Mucosa of gallbladder (tissue), 1 donor: ENCODE measurements at regions not wholly inside any gene's neighbourhood (a gene's known extent, or its start where the extent isn't known, plus 50 kb on each side); places are given as distances from the start of the nearest gene placed in this dataset.
"Not testable (repeated sequence)": the region's sequence is repeated elsewhere in the genome, so short reads cannot be mapped to it uniquely, and the experiment has no call there.

ENCODE experiments used
- DNase-seq: peaks from one replicate; pipeline ENCODE4 v3.0.0-alpha.2; 2020; ENCODE audit warnings: low spot score
- donor health status: DM: no; HTN: no; CAD: no.

- no peak for DNase-seq
These were observed 108.0 kb upstream of the MTAP start for GRCh38 chr9:21694424-21694823.

DNA sequence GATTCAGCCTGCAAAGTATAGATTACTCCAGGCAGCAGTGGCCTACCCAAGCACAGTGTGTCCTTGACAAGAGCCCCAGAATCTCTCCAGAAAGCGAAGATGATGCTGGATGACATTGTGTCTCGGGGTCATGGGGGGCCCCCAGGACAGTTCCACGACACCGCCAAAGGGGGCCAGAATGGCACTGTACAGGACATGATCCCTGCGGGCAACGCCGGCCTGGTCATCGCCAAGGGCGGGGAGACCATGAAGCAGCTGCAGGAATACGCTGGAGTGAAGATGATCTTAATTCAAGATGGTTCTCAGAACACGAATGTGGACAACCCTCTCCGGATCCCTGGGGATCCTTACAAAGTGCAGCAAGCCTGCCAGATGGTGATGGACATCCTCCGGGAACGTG is 107.0 kb upstream of the MTAP start:
- no peak for DNase-seq

DNA sequence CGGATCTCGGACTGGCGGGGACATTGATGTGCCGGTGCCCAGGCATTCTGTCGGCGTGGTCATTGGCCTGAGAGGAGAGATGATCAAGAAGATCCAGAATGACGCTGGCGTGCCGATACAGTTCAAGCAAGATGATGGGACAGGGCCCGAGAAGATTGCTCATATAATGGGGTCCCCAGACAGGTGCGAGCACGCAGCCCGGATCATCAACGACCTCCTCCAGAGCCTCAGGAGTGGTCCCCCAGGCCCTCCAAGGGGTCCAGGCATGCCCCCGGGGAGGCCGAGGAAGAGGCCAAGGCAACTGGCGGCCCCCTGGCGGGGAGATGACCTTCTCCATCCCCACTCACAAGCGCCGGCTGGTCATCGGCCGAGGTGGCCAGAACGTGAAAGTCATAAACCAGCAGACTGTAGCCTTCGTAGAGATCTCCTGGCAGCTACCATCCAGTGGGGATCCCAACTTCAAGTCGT is 106.5 kb upstream of the MTAP start:
- DNase-seq, result no peak

DNA sequence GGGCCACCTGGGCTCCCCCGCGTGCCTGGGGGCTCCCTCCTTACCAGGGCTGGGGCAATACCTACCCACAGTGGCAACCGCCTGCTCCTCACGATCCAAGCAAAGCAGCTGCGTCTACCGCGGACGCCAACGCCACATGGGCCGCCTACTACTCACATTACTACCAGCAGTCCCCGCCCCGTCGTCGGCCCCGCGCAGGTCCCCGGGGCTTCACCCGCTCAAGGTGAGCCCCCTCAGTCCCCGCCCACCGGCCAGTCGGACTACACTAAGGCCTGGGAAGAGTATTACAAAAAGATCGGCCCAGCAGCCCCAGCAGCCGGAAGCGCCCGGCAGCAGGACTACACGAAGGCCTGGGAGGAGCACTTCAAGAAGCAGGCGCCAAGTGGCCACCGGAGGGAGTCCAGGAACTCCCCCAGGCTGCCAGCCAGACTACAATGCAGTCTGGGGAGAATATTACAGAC is 106.0 kb upstream of the MTAP start:
- no peak for DNase-seq

DNA sequence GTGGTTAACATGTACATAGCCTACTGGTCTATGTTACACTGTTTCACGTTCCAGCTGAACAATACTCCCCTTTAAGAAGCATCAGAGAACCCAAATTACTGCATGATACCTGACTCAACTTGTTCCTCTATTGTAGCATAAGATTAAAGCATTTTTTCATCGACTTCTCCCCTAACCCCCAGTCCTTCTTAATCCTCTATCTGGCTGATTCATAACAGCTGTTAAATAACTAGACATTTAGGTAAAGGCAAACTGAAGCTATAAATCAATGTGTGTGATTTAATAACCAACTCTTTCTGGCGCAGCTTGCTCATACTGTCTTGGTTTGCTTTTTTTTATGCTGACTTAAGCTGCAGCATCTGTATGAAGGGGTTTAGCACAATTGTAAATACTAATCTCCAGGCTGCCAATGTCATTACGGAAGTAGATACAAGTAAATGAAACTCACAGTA is 94.2 kb upstream of the MTAP start:
- no peak for DNase-seq

DNA sequence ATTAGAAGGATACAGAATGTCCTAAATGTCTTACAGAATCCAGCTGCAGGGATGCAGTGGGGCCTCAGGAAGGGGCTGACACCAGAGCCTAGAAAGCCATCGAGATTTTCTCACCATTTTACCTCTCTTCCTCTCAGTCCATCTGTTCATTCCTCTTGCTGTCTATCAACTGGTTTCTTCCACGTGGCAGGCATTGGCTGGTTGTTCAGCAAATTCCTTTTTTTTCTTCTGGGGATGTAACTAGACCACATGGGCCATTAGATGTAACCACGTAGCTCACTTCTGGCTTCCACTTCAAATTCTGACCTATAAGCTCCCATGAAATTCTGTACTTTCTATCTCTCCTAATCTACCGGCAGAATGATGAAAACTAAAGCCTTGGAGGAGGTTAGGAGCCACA is 93.6 kb upstream of the MTAP start:
- no peak for DNase-seq

- DNase-seq, result peak; percentile 61
These were observed 92.9 kb upstream of the MTAP start for GRCh38 chr9:21709464-21710058.

- DNase-seq, result no peak
These were observed 91.8 kb upstream of the MTAP start for GRCh38 chr9:21710548-21711191.

- no peak for DNase-seq
These were observed 90.9 kb upstream of the MTAP start for GRCh38 chr9:21711504-21711903.

GRCh38 chr9:21715408-21715807 is 87.0 kb upstream of the MTAP start:
- DNase-seq, result no peak

DNA sequence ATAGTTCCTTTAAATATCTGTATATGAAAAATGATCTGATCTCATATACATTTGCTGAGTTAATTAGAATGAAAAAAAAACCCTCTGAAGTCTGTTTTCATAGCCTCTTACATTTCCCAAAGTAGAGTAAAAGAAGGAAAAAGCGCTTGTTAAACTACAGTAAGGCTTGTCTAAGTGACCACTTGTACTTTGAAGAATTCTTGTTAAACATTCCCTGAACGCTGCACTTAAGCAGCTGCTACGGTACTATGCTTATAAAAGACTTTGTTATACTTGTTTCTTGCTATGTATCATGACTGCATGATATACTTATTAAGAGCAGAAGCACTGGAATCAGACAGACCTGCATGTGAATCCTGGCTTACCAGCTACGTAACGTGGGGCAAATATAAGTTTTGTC is 81.7 kb upstream of the MTAP start:
- no peak for DNase-seq

GRCh38 chr9:21727411-21727810 is 75.0 kb upstream of the MTAP start:
- not testable (repeated sequence) for DNase-seq

- DNase-seq, result no peak
These were observed 73.7 kb upstream of the MTAP start for GRCh38 chr9:21728781-21729180.

DNA sequence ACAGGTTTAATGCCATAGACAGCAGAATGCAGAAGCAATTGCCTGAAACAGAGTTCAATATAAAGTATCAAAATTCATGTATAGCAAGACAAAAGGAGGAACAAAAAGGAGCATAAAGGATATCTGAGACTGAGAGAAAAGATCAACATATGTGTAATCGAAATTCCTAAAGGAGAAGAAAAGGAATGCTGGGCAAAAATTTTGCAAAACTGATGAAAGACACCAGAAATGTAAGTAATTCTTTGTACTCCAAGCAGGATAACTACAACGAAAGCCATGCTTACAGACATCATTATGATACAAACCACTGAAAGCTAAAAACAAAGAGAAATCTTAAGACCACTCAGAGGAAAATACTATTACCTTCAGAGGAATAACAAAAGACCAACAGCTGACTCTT is 72.8 kb upstream of the MTAP start:
- no peak for DNase-seq

GRCh38 chr9:21730899-21731298 is 71.5 kb upstream of the MTAP start:
- DNase-seq, result no peak

GRCh38 chr9:21741151-21741550 is 61.3 kb upstream of the MTAP start:
- no peak for DNase-seq

DNA sequence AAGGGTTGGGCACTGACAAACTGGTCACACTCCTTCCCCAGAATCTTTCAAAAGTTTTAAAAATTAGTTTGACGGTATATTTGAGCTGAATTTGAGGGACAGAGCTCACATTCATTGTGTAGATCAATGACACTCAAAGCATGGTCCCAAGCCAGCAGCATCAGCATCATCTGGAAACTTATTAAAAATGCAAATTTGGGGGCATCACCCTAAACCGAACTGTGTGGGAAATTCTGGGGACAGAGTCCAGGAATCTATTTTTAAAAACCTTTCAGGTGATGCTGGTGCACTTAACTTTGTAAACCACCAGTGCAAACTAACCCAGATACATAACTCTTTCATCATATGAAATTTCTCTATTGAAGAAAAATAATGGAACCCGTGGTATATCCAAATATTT is 58.1 kb upstream of the MTAP start:
- DNase-seq, result no peak

GRCh38 chr9:21744841-21745240 is 57.6 kb upstream of the MTAP start:
- no peak for DNase-seq

DNA sequence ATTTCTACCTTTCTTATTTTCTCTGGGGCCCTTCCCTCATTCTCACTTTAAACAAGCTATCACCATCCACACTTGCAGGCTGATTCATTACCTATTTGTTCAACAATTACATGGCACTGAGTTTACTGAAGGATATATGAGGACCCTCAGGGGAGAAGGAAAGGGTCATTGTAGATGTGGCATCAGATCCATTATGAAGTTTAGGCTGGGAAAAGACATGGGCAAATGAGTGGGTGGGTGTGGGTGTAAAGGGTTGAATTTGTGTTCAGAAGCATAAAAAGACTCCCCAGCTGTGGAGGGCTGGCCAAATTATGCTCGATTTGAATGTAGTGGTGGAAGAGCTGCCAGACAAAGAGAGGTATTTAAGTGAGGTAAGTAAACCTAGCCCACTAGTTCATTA is 55.9 kb upstream of the MTAP start:
- DNase-seq, result no peak

- DNase-seq, result no peak
These were observed 55.3 kb upstream of the MTAP start for GRCh38 chr9:21747175-21747574.

GRCh38 chr9:21750021-21750735 is 52.3 kb upstream of the MTAP start:
- no peak for DNase-seq

GRCh38 chr9:21751998-21752397 is 50.4 kb upstream of the MTAP start:
- DNase-seq, result no peak
